ENCODE measurements at regions not wholly inside any gene's neighbourhood (a gene's known extent, or its start where the extent isn't known, plus 50 kb on each side); places are given as distances from the start of the nearest gene placed in this dataset.
"Not testable (repeated sequence)": the region's sequence is repeated elsewhere in the genome, so short reads cannot be mapped to it uniquely, and the experiment has no call there.

DNA sequence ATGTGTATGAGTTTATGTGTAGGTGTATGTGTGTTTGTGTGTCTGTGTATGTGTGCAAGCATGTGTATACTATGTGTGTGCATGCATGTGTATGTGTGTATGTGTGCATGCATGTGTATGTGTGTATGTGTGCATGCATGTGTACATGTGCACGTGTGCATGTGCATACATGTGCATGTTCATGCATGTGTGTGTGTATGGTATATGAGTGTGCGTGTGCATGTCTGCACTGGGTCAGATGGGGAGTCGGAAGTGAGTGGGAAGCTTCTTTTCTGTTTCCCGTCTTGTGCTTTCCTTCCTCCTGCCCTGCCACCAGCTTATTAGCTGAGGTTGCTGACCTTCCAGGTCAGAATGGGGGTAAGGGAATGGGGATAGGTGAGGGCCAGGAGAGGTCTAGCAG is 174.7 kb downstream of the MAP2K4 start:
- intact Hi-C loops (cut with DNase I), result no loop called here
- no peak for DNase-seq (ENCODE audit: missing footprints)
- ATAC-seq, result no peak

DNA sequence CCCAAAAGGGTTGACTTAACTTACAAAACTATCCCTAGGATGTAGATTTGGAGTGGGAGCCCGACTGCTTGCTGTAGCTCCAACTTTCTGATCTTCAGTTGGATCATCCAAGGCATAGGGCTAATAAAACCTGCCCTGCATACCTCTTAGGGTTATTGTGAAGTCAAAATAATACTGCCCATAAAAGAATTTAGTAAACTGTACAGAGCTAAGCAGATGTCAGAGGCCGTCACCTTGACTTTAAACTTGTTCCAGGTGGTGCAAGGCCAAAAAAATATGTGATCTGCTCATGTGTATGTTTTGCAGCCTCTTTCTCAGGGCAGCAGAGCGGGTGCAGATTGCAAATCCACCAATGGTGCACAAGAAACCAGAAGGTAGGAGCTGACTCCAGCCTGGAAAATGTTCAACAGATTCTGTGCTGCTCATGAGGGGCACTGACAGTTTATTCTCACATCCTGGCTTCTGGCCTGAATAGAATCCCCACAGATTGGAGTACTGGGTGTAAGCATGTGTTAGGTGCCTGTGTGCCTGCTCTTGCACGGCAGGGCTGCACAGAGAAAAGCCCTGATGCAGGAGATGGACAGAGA is 180.7 kb downstream of the MAP2K4 start:
- ATAC-seq, result no peak
- intact Hi-C loops (cut with DNase I), result no loop called here
- no peak for DNase-seq (ENCODE audit: missing footprints)

GRCh38 chr17:12209632-12210191 is 189.0 kb downstream of the MAP2K4 start:
- DNase-seq (ENCODE audit: missing footprints) (no peak), ATAC-seq (no peak)
- intact Hi-C loops (cut with DNase I), result no loop called here

- ATAC-seq; DNase-seq (ENCODE audit: missing footprints); intact Hi-C loops (cut with DNase I): not testable (repeated sequence)
These were observed 200.2 kb downstream of the MAP2K4 start for GRCh38 chr17:12220714-12221439.

GRCh38 chr17:12222392-12222791 is 201.7 kb downstream of the MAP2K4 start:
- intact Hi-C loops (cut with DNase I), result no loop called here
- ATAC-seq (no peak), DNase-seq (ENCODE audit: missing footprints) (no peak)

GRCh38 chr17:12227547-12227946 is 206.9 kb downstream of the MAP2K4 start:
- intact Hi-C loops (cut with DNase I), result no loop called here
- no peak for ATAC-seq

DNA sequence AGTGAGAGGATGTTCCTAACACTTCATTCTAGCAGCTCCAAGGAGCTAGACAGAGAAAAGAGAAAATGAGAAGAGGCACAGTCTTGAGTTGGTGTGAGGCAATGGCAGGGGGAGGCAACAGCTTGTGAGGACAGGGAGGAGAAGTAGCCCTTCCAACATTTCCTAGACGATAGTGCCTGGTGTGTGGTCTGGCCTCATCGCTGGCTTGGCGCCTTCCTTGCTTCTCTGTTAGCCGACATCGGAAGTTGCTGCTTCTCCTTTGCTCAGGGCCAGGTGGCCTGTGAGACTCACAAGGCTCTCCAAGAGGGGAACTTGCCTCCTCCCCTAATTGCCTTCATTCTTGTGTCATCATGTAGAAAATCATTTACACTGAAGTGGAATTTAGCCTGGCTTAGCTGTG is 208.7 kb downstream of the MAP2K4 start:
- ATAC-seq (no peak), DNase-seq (ENCODE audit: missing footprints) (no peak)
- intact Hi-C loops (cut with DNase I), result no loop called here

More at GRCh38 chr17:12227547-12227946, 206.9 kb downstream of the MAP2K4 start:
- DNase-seq (ENCODE audit: missing footprints), result no peak

GRCh38 chr17:12230481-12231354 is 210.0 kb downstream of the MAP2K4 start:
- ATAC-seq (no peak), DNase-seq (ENCODE audit: missing footprints) (no peak)
- intact Hi-C loops (cut with DNase I), result no loop called here

GRCh38 chr17:12231355-12231682 is 210.6 kb downstream of the MAP2K4 start:
- intact Hi-C loops (cut with DNase I), result no loop called here
- ATAC-seq (no peak), DNase-seq (ENCODE audit: missing footprints) (no peak)

GRCh38 chr17:12239021-12239420 is 218.3 kb downstream of the MAP2K4 start:
- DNase-seq (ENCODE audit: missing footprints); intact Hi-C loops (cut with DNase I); ATAC-seq: not testable (repeated sequence)

DNA sequence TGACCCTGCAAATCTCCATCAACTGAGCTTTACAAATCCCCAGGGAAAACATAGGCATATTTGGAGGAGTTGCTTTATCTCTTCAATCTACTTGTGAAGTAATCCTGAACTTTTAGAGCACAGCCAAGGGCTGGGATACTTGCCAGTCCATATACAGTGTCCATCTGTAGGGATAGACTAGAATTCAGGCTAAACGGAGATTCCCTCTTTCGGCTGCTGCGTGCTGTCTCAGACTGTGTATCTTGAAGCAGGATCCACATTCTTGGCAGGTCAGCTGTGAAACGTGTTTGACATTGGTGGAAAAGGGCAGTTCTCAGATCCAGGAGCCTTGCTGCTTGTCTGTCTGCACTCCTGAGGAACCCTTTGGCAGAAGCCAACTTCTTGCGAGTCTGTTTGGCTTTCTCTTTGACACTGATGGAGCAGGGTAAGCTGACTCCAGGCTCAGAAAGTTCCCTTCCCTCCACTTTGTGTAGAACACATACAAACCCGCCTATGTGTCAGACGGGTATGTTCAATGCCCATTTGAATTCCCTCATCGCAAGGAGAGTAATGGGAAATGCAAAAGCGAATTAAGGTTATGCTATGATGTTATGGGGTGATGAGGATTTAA is 221.8 kb downstream of the MAP2K4 start:
- intact Hi-C loops (cut with DNase I), result no loop called here
- DNase-seq (ENCODE audit: missing footprints) (no peak), ATAC-seq (no peak)

- ATAC-seq (no peak), DNase-seq (ENCODE audit: missing footprints) (no peak)
- intact Hi-C loops (cut with DNase I), result no loop called here
These were observed 227.1 kb downstream of the MAP2K4 start for GRCh38 chr17:12247761-12248160.

DNA sequence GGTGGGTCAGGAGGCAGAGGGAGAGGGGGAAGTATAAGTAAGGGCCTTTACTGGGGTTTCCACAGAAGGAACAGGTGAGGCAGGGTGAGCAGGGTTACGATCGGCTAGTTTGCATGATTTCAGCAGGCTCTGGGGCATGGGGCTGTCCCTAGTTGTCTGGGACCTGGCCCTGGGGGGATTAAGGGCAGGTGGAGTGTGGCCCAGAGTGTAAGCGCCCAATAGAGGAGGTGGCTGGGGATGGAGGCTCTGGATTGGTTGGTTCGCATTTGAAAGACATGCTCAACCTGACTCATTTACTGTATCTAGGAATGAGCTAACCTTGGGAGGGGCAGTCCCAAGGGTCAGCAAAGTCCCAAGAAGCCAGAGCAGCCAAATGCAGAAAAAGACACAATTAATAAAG is 230.3 kb downstream of the MAP2K4 start:
- intact Hi-C loops (cut with DNase I), result loop anchor here (10.0 kb wide), 1 partner anchor 754 kb away; no protein-coding TSS in a partner anchor
- DNase-seq (ENCODE audit: missing footprints) (no peak), ATAC-seq (no peak)

DNA sequence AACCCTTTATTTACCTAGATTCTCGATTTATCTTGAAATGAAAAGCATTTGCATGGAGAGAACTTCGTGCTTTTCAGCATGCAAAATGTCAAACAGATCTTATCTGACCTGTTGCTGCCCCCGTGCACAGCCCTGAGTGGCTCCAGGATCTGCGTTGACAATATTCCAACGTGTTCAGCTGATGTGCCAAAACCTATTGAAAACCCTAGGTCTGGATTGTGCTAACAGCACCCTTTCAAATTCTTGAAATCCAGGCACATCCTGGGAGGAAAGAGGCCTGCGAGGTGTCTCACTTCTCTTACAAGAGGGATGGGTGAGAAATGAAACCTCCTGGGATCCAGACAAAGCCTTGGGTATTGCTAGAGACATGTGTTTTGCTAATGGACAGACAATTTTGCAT is 231.8 kb downstream of the MAP2K4 start:
- DNase-seq (ENCODE audit: missing footprints), result no peak
- intact Hi-C loops (cut with DNase I), result loop anchor here (10.0 kb wide), 1 partner anchor 752 kb away; no protein-coding TSS in a partner anchor
- peak; percentile 61 for ATAC-seq

GRCh38 chr17:12254460-12254859 is 233.8 kb downstream of the MAP2K4 start:
- DNase-seq (ENCODE audit: missing footprints) (peak; percentile 62), ATAC-seq (no peak)
- intact Hi-C loops (cut with DNase I), result loop anchor here (10.0 kb wide), 1 partner anchor 750 kb away; no protein-coding TSS in a partner anchor

DNA sequence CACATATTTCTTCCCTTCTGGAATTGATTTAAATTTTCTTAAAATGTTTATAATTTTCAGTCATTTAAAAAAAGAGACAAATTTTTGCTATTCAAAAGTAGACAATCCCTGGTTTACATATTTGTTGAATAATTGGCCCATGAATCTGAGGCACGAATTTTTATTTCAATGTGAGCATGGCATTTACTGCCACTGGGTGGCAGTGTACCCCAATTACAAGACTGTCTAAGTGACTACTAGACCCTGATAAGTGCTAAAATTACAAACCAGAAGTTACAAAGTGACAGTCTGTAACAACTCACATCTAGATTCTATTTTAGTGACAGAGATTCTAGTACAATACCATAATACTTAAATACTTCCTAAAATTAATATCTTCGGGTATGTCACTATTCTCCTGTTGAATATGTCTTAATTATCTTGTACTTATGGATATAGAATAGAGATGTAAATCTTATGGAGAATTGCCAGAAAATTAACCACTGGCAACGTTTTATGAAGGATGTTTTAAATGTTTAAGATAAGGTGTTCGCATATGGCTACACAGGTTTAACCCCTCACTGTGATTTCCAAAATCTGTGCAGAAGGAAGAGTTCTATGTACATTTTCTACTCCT is 235.8 kb downstream of the MAP2K4 start:
- no peak for DNase-seq (ENCODE audit: missing footprints)
- intact Hi-C loops (cut with DNase I), result loop anchor here (2.0 to 10.0 kb wide), 4 partner anchors 291 to 748 kb away; no protein-coding TSS in a partner anchor

GRCh38 chr17:12257176-12257575 is 236.5 kb downstream of the MAP2K4 start:
- ATAC-seq, result no peak
- intact Hi-C loops (cut with DNase I), result loop anchor here (2.0 to 10.0 kb wide), 4 partner anchors 290 to 748 kb away; no protein-coding TSS in a partner anchor
- DNase-seq (ENCODE audit: missing footprints), result no peak

More for the DNA sequence above, 235.8 kb downstream of the MAP2K4 start:
- ATAC-seq, result peak; percentile 65

DNA sequence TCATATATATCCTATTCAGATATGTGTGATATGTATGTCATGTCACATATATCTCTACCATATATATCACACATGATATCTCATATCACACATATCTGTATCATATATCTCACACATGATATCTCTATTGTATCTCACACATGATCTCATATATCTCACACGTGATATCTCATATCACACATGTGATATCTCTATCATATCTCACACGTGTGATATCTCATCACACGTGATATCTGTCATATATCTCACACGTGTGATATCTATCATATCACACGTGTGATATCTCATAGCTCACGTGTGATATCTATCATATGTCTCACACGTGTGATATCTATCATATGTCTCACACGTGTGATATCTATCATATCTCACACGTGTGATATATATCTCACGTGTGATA is 240.7 kb downstream of the MAP2K4 start:
- ATAC-seq (no peak), DNase-seq (ENCODE audit: missing footprints) (no peak)
- intact Hi-C loops (cut with DNase I), result no loop called here

All from Right ventricle myocardium inferior (tissue), 1 donor.